ENCODE measurements at regions not wholly inside any gene's neighbourhood (a gene's known extent, or its start where the extent isn't known, plus 50 kb on each side); places are given as distances from the start of the nearest gene placed in this dataset.

DNA sequence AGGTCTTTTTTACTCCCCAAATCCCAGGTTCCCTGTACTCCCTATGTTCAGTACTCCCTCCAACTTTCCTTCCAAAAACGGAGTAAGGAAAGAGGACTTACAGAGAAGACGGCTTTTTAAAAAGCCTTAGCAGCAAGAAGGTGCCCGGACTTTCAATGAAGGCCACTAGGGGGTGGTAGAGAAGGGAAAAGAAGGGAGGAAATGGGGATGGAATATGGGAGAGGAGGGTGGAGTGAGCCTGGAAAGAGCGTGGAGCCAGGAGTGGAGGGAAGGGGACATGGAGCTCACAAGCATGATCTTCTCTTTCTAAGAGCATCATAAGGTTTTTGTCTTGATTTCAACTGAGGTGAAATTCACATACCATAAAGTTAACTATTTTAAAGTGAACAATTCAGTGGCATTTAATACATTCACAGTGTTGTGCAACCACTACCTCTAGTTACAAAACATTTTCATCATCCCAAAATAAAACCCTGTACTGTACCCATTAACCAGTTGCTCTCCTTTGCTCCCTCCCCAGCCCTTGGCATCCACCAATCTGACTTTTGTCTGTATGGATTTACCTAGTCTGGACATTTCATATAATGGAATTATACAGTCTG is 129.9 kb downstream of the ZNF281 start:
- no peaks in the 10 kb centered on the region for H3K27me3 ChIP-seq
- H3K4me1 ChIP-seq = no peaks in the 10 kb centered on the region
- H3K36me3 ChIP-seq = no peaks in the 10 kb centered on the region
- TF ChIP-seq, protein P1, sequence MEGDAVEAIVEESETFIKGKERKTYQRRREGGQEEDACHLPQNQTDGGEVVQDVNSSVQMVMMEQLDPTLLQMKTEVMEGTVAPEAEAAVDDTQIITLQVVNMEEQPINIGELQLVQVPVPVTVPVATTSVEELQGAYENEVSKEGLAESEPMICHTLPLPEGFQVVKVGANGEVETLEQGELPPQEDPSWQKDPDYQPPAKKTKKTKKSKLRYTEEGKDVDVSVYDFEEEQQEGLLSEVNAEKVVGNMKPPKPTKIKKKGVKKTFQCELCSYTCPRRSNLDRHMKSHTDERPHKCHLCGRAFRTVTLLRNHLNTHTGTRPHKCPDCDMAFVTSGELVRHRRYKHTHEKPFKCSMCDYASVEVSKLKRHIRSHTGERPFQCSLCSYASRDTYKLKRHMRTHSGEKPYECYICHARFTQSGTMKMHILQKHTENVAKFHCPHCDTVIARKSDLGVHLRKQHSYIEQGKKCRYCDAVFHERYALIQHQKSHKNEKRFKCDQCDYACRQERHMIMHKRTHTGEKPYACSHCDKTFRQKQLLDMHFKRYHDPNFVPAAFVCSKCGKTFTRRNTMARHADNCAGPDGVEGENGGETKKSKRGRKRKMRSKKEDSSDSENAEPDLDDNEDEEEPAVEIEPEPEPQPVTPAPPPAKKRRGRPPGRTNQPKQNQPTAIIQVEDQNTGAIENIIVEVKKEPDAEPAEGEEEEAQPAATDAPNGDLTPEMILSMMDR (IDR thresholded peaks at IDR 0.05) = peak; percentile 48 to 71 (median 70)
- TF ChIP-seq POLR2AphosphoS5 (IDR thresholded peaks at IDR 0.05) = no peak
- TF ChIP-seq POLR2A (IDR thresholded peaks at IDR 0.05) = no peak
- no peak for TF ChIP-seq EP300 (IDR thresholded peaks at IDR 0.05)
- H3K27ac ChIP-seq = no peak overlapping the region
- H3K4me3 ChIP-seq = no peak overlapping the region
- WGBS, 2 donors = 44% methylated on average over 4 of the region's 4 CpGs
- DNase-seq = peak in 1 of 2 donors; percentile 34
- ATAC-seq (ENCODE audit: low FRiP score in 2 of 2) = peak; percentile 40 to 74
- no peaks in the 10 kb centered on the region for H3K9me3 ChIP-seq

DNA sequence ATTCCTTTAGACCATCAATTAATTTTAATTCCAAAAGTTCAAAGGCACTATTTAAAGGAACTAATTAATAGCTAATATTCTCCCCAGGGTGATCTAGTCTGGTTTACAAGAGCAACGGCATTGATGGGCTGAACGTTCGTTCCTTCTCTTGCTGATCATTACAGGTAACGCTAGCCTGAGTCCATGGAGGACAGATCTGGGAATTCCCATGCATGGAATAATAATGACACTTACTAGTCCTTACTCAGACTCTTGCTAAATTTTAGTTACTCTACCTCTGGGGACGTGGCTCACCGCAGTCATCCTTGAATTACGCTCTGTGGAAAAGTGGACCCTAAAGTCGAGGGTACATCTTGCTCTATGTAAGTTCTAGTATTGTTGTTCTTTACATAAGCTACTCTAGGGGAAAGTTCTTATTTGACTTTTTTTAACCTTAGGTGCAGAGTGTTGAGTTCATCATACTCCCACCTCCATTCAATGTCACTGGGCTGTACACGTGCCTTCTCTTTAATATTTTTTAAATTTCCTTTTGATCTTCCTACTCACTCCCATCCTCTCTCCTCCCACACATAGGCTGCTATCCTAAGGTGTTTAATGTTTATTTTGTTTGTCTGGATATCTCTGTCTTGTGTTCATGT is 133.9 kb downstream of the ZNF281 start:
- H3K27me3 ChIP-seq = no peaks in the 10 kb centered on the region
- H3K27ac ChIP-seq = no peak overlapping the region
- H3K36me3 ChIP-seq = no peaks in the 10 kb centered on the region
- DNase-seq = no peak
- H3K4me3 ChIP-seq = no peak overlapping the region
- no peaks in the 10 kb centered on the region for H3K9me3 ChIP-seq
- TF ChIP-seq, protein P1 (IDR thresholded peaks at IDR 0.05) = no peak
- TF ChIP-seq EP300 (IDR thresholded peaks at IDR 0.05) (no peak), POLR2A (IDR thresholded peaks at IDR 0.05) (no peak), POLR2AphosphoS5 (IDR thresholded peaks at IDR 0.05) (no peak)
- H3K4me1 ChIP-seq = no peaks in the 10 kb centered on the region
- ATAC-seq (ENCODE audit: low FRiP score in 2 of 2) = no peak
- 88 to 93% methylated on average over 9 of the region's 9 CpGs for WGBS, 2 donors

DNA sequence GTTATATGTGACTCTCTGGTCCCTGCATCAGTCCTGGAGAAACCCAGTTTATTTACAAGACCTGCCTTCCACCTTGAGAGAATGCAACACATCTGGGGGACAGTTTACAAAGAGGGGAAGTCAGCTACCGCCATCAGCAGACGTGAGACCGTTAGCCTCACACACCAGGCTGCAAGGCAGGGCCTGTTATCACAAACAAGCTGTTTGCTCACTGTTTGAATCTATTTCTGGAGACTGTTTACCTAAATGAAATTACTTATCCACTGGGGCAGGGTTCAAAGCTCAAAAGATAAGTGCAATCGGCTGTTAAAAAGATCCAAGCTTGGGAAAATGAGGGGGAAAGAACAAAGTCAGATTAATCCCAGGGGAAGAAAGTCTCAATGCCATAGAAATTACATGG is 134.4 kb downstream of the ZNF281 start:
- ATAC-seq (ENCODE audit: low FRiP score in 2 of 2) (no peak), DNase-seq (no peak)
- H3K4me3 ChIP-seq = no peak overlapping the region
- no peaks in the 10 kb centered on the region for H3K4me1 ChIP-seq
- no peaks in the 10 kb centered on the region for H3K36me3 ChIP-seq
- H3K9me3 ChIP-seq = no peaks in the 10 kb centered on the region
- TF ChIP-seq POLR2A (IDR thresholded peaks at IDR 0.05) (no peak), POLR2AphosphoS5 (IDR thresholded peaks at IDR 0.05) (no peak), EP300 (IDR thresholded peaks at IDR 0.05) (no peak)
- TF ChIP-seq, protein P1 (IDR thresholded peaks at IDR 0.05) = no peak
- no peaks in the 10 kb centered on the region for H3K27me3 ChIP-seq
- H3K27ac ChIP-seq = no peak overlapping the region
- 40 to 70% methylated on average over 4 of the region's 4 CpGs for WGBS, 2 donors

DNA sequence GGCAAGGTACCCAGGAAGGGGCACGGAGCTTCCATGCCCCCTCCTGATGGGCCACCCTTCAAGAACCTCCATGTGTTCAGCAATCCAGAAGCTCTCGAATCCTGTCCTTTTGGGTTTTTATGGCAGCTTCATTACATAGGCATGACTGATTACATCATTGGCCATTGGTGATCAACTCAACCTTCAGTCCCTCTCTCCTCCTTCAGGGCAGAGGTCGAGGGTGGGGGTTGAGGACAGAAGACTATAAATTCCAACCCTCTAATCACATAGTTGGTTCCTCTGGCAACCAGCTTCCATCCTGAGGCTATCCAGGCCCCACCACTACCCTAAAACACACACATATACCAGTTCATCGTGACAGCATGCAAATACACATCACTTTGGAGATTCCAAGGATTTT is 135.7 kb downstream of the ZNF281 start:
- ATAC-seq (ENCODE audit: low FRiP score in 2 of 2) (no peak), DNase-seq (no peak)
- no peaks in the 10 kb centered on the region for H3K27me3 ChIP-seq
- H3K4me1 ChIP-seq = no peaks in the 10 kb centered on the region
- no peaks in the 10 kb centered on the region for H3K9me3 ChIP-seq
- no peak overlapping the region for H3K27ac ChIP-seq
- no peaks in the 10 kb centered on the region for H3K36me3 ChIP-seq
- WGBS, 2 donors = 92 to 94% methylated on average over 4 of the region's 4 CpGs
- no peak overlapping the region for H3K4me3 ChIP-seq
- TF ChIP-seq, protein P1 (IDR thresholded peaks at IDR 0.05) = no peak
- no peak for TF ChIP-seq EP300 (IDR thresholded peaks at IDR 0.05)
- no peak for TF ChIP-seq POLR2AphosphoS5 (IDR thresholded peaks at IDR 0.05)

All from upper lobe of left lung (tissue), 6 donors.